Astrocyte of the spinal cord (primary cell): ENCODE measurements at regions not wholly inside any gene's neighbourhood (a gene's known extent, or its start where the extent isn't known, plus 50 kb on each side); places are given as distances from the start of the nearest gene placed in this dataset.

ENCODE experiments used
- DNase-seq: peaks from one replicate; pipeline ENCODE4 v3.0.0; 2011; ENCODE audit warnings: low read depth, low spot score
- H3K4me3 ChIP-seq: 2 replicates; pipeline ENCODE4 v1.5.1; 2011; ENCODE audit warnings: low read depth, mild to moderate bottlenecking, low read length, moderate library complexity
- CTCF ChIP-seq: IDR thresholded peaks from 2 replicates; pipeline ENCODE4 v1.5.1; 2012; ENCODE audit warnings: low read depth, mild to moderate bottlenecking, low read length, inconsistent platforms
- in situ Hi-C: cut with HindIII; loops from 2 replicates; pipeline ENCODE4 v1.10.0; 2017; ENCODE audit warnings: low sequenced_read_pairs

DNA sequence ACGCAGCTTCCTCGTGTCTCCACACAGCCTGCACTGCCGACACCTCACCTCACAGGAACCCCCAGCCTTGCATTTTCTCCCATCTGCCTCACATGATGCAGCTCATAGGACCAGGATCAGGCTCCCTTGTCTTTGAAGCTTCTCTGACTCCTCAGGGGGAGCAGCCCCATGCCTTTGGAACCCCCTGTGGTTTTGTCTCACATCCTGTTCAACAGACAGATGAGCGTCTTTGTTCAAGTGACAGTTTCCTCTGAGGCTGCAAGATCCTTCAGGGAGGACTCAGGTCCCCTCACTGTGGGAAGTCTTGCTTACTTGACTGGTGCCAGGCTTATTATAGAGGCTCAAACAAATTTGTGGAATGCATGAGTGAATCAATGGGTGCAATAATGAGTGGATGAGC, 667.1 kb downstream of the INHBA start:
- TF ChIP-seq CTCF: no peak
- no peak for DNase-seq
- in situ Hi-C loops: no loop called here
- H3K4me3 ChIP-seq: no peak overlapping the region

- in situ Hi-C loops: no loop called here
- no peak overlapping the region for H3K4me3 ChIP-seq
- peak; percentile 46 for DNase-seq
- TF ChIP-seq CTCF: no peak
These were observed 669.4 kb downstream of the INHBA start for GRCh38 chr7:41033500-41033899.

DNA sequence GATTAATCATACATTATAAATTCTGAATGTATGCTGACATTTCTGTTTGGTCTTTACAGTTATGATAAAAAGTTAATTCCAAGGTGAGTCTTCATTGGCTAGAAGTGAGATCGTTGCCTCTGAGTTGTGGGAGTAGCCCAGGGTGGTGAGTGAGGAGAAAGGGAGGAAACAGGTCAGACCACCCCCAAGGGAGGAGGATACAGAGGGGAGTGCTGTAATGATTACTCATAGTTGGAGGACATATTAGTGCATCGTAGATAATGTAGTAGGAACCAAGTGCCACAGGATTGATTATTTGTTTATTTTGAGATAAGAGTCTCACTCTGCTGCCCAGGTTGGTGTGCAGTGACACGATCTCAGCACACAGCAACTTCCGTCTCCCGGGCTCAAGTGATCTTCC, 672.2 kb downstream of the INHBA start:
- no peak overlapping the region for H3K4me3 ChIP-seq
- in situ Hi-C loops: no loop called here
- no peak for TF ChIP-seq CTCF
- DNase-seq: peak; percentile 42

DNA sequence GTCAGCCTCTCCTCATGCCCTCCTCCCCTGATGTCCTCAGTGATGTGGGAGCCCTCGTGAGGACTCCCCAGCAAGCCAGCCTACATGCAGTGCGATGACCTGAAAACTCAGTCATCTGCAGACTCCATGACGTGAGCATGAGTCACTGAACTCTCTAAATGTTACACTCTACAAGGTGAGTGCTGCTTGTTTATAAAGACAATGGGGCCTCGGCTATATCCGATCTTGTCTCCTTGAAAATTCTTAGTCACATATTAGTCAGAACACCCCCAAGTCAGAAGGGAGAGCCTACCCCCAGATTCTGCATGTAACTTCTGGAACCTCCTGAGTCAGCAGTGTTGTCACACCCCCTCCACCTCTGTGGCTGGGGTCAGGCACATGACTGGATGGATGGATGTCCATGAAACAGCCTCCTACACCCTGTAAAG, 673.8 kb downstream of the INHBA start:
- no peak overlapping the region for H3K4me3 ChIP-seq
- no peak for TF ChIP-seq CTCF
- in situ Hi-C loops: no loop called here
- DNase-seq: peak; percentile 98

- no peak for TF ChIP-seq CTCF
- no peak overlapping the region for H3K4me3 ChIP-seq
- no peak for DNase-seq
- in situ Hi-C loops: no loop called here
These were observed 674.3 kb downstream of the INHBA start for GRCh38 chr7:41028580-41028979.

DNA sequence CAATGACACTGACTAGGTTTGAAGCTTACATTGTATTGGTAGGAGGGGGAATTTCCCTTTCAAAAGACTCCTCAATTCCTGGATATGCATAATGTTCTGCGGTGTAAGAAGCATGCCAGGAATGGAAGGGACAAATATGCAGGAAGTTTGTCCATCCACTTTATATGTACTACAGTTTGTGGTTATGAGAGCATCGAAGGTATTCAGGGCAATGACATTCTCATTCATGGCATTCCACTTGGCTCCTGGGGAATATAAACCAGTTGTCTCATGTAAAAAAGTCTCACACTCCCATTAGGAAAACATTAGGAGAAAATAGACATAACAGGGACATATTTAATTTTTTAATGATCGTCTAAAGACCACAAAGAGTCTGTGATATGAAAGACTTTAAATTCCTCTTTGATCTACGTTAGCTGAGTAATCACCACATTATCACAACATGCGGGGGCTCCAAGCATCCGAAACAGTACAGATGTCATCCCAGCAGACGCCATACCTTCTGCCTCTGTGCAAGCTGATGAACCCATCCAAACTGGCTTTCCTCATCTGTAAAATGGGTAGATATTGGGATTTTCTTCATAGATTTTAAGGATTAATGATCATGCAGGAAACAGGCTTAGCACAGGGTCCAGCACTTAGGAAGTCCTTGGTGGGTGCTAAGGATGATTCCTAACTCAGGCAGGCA, 675.3 kb downstream of the INHBA start:
- no peak for TF ChIP-seq CTCF
- in situ Hi-C loops: no loop called here
- no peak overlapping the region for H3K4me3 ChIP-seq
- DNase-seq: peak; percentile 96
